SK-N-SH treated with all-trans-retinoic acid at 6 μM for 48 hours (cell line): ENCODE measurements at regions not wholly inside any gene's neighbourhood (a gene's known extent, or its start where the extent isn't known, plus 50 kb on each side); places are given as distances from the start of the nearest gene placed in this dataset.

Experiments used
- ATAC-seq: fragments of 200-7000 bp; cut with Tn5 transposase; 3 replicates; pipeline ENCODE4 v1.9.1; 2020; ENCODE audit warnings: mild to moderate bottlenecking, moderate library complexity
- ARNTL ChIP-seq: fragments of 450-650 bp; formaldehyde crosslinking; IDR thresholded peaks from 2 replicates; pipeline ENCODE4 v1.5.0; 2020; ENCODE audit warnings: low read depth, mild to moderate bottlenecking, moderate library complexity, borderline replicate concordance
- BACH2 ChIP-seq: fragments of 250-450 bp; sonication (Bioruptor Pico); IDR thresholded peaks from 2 replicates; pipeline ENCODE4 v1.9.0; 2021; ENCODE audit warnings: mild to moderate bottlenecking, borderline replicate concordance
- CSDC2 ChIP-seq: fragments of 250-450 bp; sonication (Bioruptor Pico); IDR thresholded peaks from 2 replicates; pipeline ENCODE4 v1.5.0; 2020; ENCODE audit warnings: mild to moderate bottlenecking, moderate library complexity
- CSRNP3 ChIP-seq: fragments of 250-450 bp; sonication (Bioruptor Pico); IDR thresholded peaks from 2 replicates; pipeline ENCODE4 v1.5.1; 2021; ENCODE audit warnings: mild to moderate bottlenecking, moderate library complexity
- ESRRG ChIP-seq: fragments of 250-450 bp; sonication (Bioruptor Pico); IDR thresholded peaks from 2 replicates; pipeline ENCODE4 v1.6.1; 2021; ENCODE audit warnings: mild to moderate bottlenecking
- ISL1 ChIP-seq: fragments of 250-450 bp; sonication (Bioruptor Pico); IDR thresholded peaks from 2 replicates; pipeline ENCODE4 v2.1.2; 2022; ENCODE audit warnings: mild to moderate bottlenecking, moderate library complexity
- PPARA ChIP-seq: fragments of 250-450 bp; sonication (Bioruptor Pico); IDR thresholded peaks from 2 replicates; pipeline ENCODE4 v1.5.0; 2020; ENCODE audit warnings: mild to moderate bottlenecking, borderline replicate concordance
- RARB ChIP-seq: fragments of 250-450 bp; sonication (Bioruptor Pico); IDR thresholded peaks from 2 replicates; pipeline ENCODE4 v1.8.0; 2021; ENCODE audit warnings: mild to moderate bottlenecking, moderate library complexity
- SNAI2 ChIP-seq: fragments of 250-450 bp; sonication (Bioruptor Pico); IDR thresholded peaks from 2 replicates; pipeline ENCODE4 v1.5.0; 2020; ENCODE audit warnings: mild to moderate bottlenecking, moderate library complexity
- TCF4 ChIP-seq: fragments of 250-450 bp; sonication (Bioruptor Pico); IDR thresholded peaks from 2 replicates; pipeline ENCODE4 v1.8.0; 2021; ENCODE audit warnings: mild to moderate bottlenecking, moderate library complexity, borderline replicate concordance
- TOX ChIP-seq: fragments of 250-450 bp; sonication (Bioruptor Pico); IDR thresholded peaks from 2 replicates; pipeline ENCODE4 v1.8.0; 2021; ENCODE audit warnings: mild to moderate bottlenecking, moderate library complexity, borderline replicate concordance
- ZC3H10 ChIP-seq: fragments of 250-450 bp; sonication (Bioruptor Pico); IDR thresholded peaks from 2 replicates; pipeline ENCODE4 v1.5.1; 2021; ENCODE audit warnings: mild to moderate bottlenecking, moderate library complexity
- ZFP3 ChIP-seq: fragments of 250-450 bp; sonication (Bioruptor Pico); IDR thresholded peaks from 2 replicates; pipeline ENCODE4 v1.5.0; 2020; ENCODE audit warnings: mild to moderate bottlenecking, moderate library complexity
- ZFP30 ChIP-seq: fragments of 450-650 bp; formaldehyde crosslinking; IDR thresholded peaks from 2 replicates; pipeline ENCODE4 v1.5.0; 2022; ENCODE audit warnings: mild to moderate bottlenecking, moderate library complexity
- ZNF565 ChIP-seq: fragments of 450-650 bp; formaldehyde crosslinking; conservative IDR thresholded peaks from 2 replicates; pipeline ENCODE4 v1.5.0; 2020; ENCODE audit warnings: low read depth, mild to moderate bottlenecking, moderate library complexity
- ZNF70 ChIP-seq: fragments of 450-650 bp; formaldehyde crosslinking; IDR thresholded peaks from 2 replicates; pipeline ENCODE4 v1.5.0; 2020; ENCODE audit warnings: mild to moderate bottlenecking, moderate library complexity
- ZNF8 ChIP-seq: fragments of 450-650 bp; formaldehyde crosslinking; IDR thresholded peaks from 2 replicates; pipeline ENCODE4 v1.5.0; 2020; ENCODE audit warnings: mild to moderate bottlenecking, moderate library complexity
- TF ChIP-seq, protein P1 (sequence below): fragments of 250-450 bp; sonication (Bioruptor Pico); IDR thresholded peaks from 2 replicates; pipeline ENCODE4 v1.8.0; 2021; ENCODE audit warnings: low read depth, mild to moderate bottlenecking, moderate library complexity, borderline replicate concordance
- TF ChIP-seq, protein P2 (sequence below): fragments of 250-450 bp; sonication (Bioruptor Pico); IDR thresholded peaks from 2 replicates; pipeline ENCODE4 v1.5.1; 2020; ENCODE audit warnings: low read depth, mild to moderate bottlenecking, moderate library complexity
- TF ChIP-seq, protein P3 (sequence below): fragments of 250-450 bp; sonication (Bioruptor Pico); IDR thresholded peaks from 2 replicates; pipeline ENCODE4 v1.5.0; 2020; ENCODE audit warnings: mild to moderate bottlenecking, moderate library complexity
- TF ChIP-seq, protein P4 (sequence below): fragments of 250-450 bp; sonication (Bioruptor Pico); IDR thresholded peaks from 2 replicates; pipeline ENCODE4 v1.8.0; 2020; ENCODE audit warnings: mild to moderate bottlenecking, moderate library complexity, borderline replicate concordance

- TF ChIP-seq ZNF70 (CRISPR knock-in tag) (no peak), ZNF8 (CRISPR knock-in tag) (no peak), ZFP3 (CRISPR knock-in tag) (no peak), ZFP30 (CRISPR knock-in tag) (no peak), BACH2 (CRISPR knock-in tag) (no peak), TOX (CRISPR knock-in tag) (no peak), CSDC2 (CRISPR knock-in tag) (no peak), SNAI2 (CRISPR knock-in tag) (no peak), TCF4 (CRISPR knock-in tag) (no peak), ESRRG (CRISPR knock-in tag) (no peak), RARB (CRISPR knock-in tag) (no peak), ZNF565 (CRISPR knock-in tag) (no peak), ISL1 (no peak), CSRNP3 (CRISPR knock-in tag) (no peak), ARNTL (CRISPR knock-in tag) (no peak), ZC3H10 (no peak)
- TF ChIP-seq, protein P1, sequence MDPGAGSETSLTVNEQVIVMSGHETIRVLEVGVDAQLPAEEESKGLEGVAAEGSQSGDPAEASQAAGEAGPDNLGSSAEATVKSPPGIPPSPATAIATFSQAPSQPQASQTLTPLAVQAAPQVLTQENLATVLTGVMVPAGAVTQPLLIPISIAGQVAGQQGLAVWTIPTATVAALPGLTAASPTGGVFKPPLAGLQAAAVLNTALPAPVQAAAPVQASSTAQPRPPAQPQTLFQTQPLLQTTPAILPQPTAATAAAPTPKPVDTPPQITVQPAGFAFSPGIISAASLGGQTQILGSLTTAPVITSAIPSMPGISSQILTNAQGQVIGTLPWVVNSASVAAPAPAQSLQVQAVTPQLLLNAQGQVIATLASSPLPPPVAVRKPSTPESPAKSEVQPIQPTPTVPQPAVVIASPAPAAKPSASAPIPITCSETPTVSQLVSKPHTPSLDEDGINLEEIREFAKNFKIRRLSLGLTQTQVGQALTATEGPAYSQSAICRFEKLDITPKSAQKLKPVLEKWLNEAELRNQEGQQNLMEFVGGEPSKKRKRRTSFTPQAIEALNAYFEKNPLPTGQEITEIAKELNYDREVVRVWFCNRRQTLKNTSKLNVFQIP, result no peak
- TF ChIP-seq, protein P2, sequence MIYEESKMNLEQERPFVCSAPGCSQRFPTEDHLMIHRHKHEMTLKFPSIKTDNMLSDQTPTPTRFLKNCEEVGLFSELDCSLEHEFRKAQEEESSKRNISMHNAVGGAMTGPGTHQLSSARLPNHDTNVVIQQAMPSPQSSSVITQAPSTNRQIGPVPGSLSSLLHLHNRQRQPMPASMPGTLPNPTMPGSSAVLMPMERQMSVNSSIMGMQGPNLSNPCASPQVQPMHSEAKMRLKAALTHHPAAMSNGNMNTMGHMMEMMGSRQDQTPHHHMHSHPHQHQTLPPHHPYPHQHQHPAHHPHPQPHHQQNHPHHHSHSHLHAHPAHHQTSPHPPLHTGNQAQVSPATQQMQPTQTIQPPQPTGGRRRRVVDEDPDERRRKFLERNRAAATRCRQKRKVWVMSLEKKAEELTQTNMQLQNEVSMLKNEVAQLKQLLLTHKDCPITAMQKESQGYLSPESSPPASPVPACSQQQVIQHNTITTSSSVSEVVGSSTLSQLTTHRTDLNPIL (CRISPR knock-in tag), result no peak
- TF ChIP-seq, protein P3, sequence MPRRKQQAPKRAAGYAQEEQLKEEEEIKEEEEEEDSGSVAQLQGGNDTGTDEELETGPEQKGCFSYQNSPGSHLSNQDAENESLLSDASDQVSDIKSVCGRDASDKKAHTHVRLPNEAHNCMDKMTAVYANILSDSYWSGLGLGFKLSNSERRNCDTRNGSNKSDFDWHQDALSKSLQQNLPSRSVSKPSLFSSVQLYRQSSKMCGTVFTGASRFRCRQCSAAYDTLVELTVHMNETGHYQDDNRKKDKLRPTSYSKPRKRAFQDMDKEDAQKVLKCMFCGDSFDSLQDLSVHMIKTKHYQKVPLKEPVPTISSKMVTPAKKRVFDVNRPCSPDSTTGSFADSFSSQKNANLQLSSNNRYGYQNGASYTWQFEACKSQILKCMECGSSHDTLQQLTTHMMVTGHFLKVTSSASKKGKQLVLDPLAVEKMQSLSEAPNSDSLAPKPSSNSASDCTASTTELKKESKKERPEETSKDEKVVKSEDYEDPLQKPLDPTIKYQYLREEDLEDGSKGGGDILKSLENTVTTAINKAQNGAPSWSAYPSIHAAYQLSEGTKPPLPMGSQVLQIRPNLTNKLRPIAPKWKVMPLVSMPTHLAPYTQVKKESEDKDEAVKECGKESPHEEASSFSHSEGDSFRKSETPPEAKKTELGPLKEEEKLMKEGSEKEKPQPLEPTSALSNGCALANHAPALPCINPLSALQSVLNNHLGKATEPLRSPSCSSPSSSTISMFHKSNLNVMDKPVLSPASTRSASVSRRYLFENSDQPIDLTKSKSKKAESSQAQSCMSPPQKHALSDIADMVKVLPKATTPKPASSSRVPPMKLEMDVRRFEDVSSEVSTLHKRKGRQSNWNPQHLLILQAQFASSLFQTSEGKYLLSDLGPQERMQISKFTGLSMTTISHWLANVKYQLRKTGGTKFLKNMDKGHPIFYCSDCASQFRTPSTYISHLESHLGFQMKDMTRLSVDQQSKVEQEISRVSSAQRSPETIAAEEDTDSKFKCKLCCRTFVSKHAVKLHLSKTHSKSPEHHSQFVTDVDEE (CRISPR knock-in tag), result no peak
- TF ChIP-seq, protein P4, sequence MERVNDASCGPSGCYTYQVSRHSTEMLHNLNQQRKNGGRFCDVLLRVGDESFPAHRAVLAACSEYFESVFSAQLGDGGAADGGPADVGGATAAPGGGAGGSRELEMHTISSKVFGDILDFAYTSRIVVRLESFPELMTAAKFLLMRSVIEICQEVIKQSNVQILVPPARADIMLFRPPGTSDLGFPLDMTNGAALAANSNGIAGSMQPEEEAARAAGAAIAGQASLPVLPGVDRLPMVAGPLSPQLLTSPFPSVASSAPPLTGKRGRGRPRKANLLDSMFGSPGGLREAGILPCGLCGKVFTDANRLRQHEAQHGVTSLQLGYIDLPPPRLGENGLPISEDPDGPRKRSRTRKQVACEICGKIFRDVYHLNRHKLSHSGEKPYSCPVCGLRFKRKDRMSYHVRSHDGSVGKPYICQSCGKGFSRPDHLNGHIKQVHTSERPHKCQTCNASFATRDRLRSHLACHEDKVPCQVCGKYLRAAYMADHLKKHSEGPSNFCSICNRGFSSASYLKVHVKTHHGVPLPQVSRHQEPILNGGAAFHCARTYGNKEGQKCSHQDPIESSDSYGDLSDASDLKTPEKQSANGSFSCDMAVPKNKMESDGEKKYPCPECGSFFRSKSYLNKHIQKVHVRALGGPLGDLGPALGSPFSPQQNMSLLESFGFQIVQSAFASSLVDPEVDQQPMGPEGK (CRISPR knock-in tag), result no peak
- ATAC-seq, result no peak
Measured at GRCh38 chr3:41011854-41012253, 187.5 kb upstream of the CTNNB1 start.

- ATAC-seq, result no peak
Measured at GRCh38 chr3:41018855-41019254, 180.4 kb upstream of the CTNNB1 start.

More at GRCh38 chr3:41018855-41019254, 180.4 kb upstream of the CTNNB1 start:
- TF ChIP-seq ZFP30 (CRISPR knock-in tag) (no peak), ISL1 (no peak), RARB (CRISPR knock-in tag) (no peak), CSRNP3 (CRISPR knock-in tag) (no peak), ESRRG (CRISPR knock-in tag) (no peak), PPARA (CRISPR knock-in tag) (no peak), TOX (CRISPR knock-in tag) (no peak), ZC3H10 (no peak)
- TF ChIP-seq, protein P1, result no peak
